ENCODE measurements at regions not wholly inside any gene's neighbourhood (a gene's known extent, or its start where the extent isn't known, plus 50 kb on each side); places are given as distances from the start of the nearest gene placed in this dataset.

GRCh38 chr18:29681578-29681977 is 1361.0 kb downstream of the DSC3 start:
- no peaks in the 10 kb centered on the region for H3K23me2 ChIP-seq (ENCODE audit: low read depth, low read length)
- POLR2A ChIA-PET (ENCODE audit: partially characterized antibody): no interaction called here
- H3K9me3 ChIP-seq (ENCODE audit: insufficient read depth in 2 of 2, low read depth in 1 of 2, low read length in 1 of 2): no peaks in the 10 kb centered on the region
- no peak overlapping the region for H2BK120ac ChIP-seq (replicated peaks; ENCODE audit: low read depth, low read length)
- H4K20me1 ChIP-seq (replicated peaks in 1 of 2; ENCODE audit: control insufficient read depth in 1 of 2, insufficient read depth in 2 of 2, low read length in 2 of 2): no peaks in the 10 kb centered on the region
- no peak overlapping the region for H3K18ac ChIP-seq (ENCODE audit: extremely low read depth, low read length)
- no peak overlapping the region for H2BK5ac ChIP-seq (ENCODE audit: low read depth, low read length)
- no peak overlapping the region for H2AFZ ChIP-seq (ENCODE audit: low read length)
- no peak overlapping the region for H3K4ac ChIP-seq (replicated peaks; ENCODE audit: insufficient read length, low read depth, low read length)
- DNase-seq (ENCODE audit: low read depth in 1 of 2, low spot score in 2 of 2) (no peak), FAIRE-seq (no peak)
- no peak overlapping the region for H3K9ac ChIP-seq (replicated peaks in 1 of 4; ENCODE audit: extremely low read depth in 1 of 4, low read depth in 3 of 4, low read length in 3 of 4)
- H3K4me2 ChIP-seq (ENCODE audit: insufficient read depth in 1 of 2, low read depth in 2 of 2, low read length in 2 of 2): no peak overlapping the region
- no peak overlapping the region for H2BK20ac ChIP-seq (ENCODE audit: low read length)
- no peak overlapping the region for H4K91ac ChIP-seq (replicated peaks; ENCODE audit: insufficient read length, low read length)
- no peak overlapping the region for H3K4me3 ChIP-seq (ENCODE audit: extremely low read depth in 1 of 4, insufficient read depth in 2 of 4, low read depth in 3 of 4, low read length in 4 of 4)
- no peak overlapping the region for H3K23ac ChIP-seq (ENCODE audit: insufficient read length)
- no peaks in the 10 kb centered on the region for H3K36me3 ChIP-seq (ENCODE audit: control insufficient read depth in 2 of 4, insufficient read depth in 4 of 4, low read length in 3 of 4)
- H3K27ac ChIP-seq (ENCODE audit: low read depth, low read length): no peak overlapping the region
- no peaks in the 10 kb centered on the region for H3K27me3 ChIP-seq (replicated peaks in 1 of 4; ENCODE audit: control insufficient read depth in 3 of 4, extremely low read depth in 1 of 4, insufficient read depth in 3 of 4, low read length in 3 of 4)
- H3K79me1 ChIP-seq (ENCODE audit: low read depth, low read length): no peaks in the 10 kb centered on the region
- no peak overlapping the region for H2BK15ac ChIP-seq (ENCODE audit: low read length)
- no peak overlapping the region for H3K56ac ChIP-seq (replicated peaks; ENCODE audit: insufficient read length, low read depth, low read length)
- H4K8ac ChIP-seq (ENCODE audit: extremely low read depth, insufficient read depth, low read length): no peak overlapping the region
- no peak overlapping the region for H4K5ac ChIP-seq (ENCODE audit: insufficient read length, low read depth, low read length)
- H3K79me2 ChIP-seq (ENCODE audit: control insufficient read depth in 1 of 2, insufficient read depth in 2 of 2, low read length in 2 of 2): no peaks in the 10 kb centered on the region
- H3K14ac ChIP-seq (ENCODE audit: insufficient read length): no peak overlapping the region
- 73% methylated on average over 4 of the region's 4 CpGs; no CpG with 5 or more reads in 1 of the 2 experiments for WGBS, 2 experiments (ENCODE audit: extremely low coverage in 1 of 2, insufficient coverage in 1 of 2, insufficient read length in 1 of 2, insufficient replicate concordance in 2 of 2, low coverage in 1 of 2, low lambda C conversion rate in 2 of 2, missing lambda C conversion rate in 1 of 2)
- CTCF ChIA-PET (ENCODE audit: partially characterized antibody): no interaction called here
- H2BK12ac ChIP-seq (ENCODE audit: low read depth, low read length): no peak overlapping the region; the same call in 1 of the 2 replicates
- H3K4me1 ChIP-seq (replicated peaks in 1 of 4; ENCODE audit: control insufficient read depth in 3 of 4, insufficient read depth in 4 of 4, low read length in 3 of 4): no peaks in the 10 kb centered on the region
- H2AK5ac ChIP-seq (ENCODE audit: low read depth, low read length): no peak overlapping the region
- no peak for TF ChIP-seq EGR1 (IDR thresholded peaks at IDR 0.05; ENCODE audit: borderline replicate concordance, low read depth, low read length)
- no peak for TF ChIP-seq TBP (IDR thresholded peaks at IDR 0.05; ENCODE audit: low read depth, low read length)
- TF ChIP-seq RBBP5 (IDR thresholded peaks at IDR 0.05; ENCODE audit: borderline replicate concordance, low read depth, low read length): no peak
- TF ChIP-seq SIX5 (IDR thresholded peaks at IDR 0.05; ENCODE audit: low read depth, low read length): no peak
- TF ChIP-seq CBX5 (IDR thresholded peaks at IDR 0.05; ENCODE audit: low read depth, low read length): no peak
- TF ChIP-seq KDM1A (IDR thresholded peaks at IDR 0.05; ENCODE audit: borderline replicate concordance, low read length): no peak
- TF ChIP-seq CEBPB (IDR thresholded peaks at IDR 0.05; ENCODE audit: low read depth, low read length): no peak
- no peak for TF ChIP-seq USF2 (IDR thresholded peaks at IDR 0.05; ENCODE audit: low read length)
- no peak for TF ChIP-seq POLR2AphosphoS5 (IDR thresholded peaks at IDR 0.05; ENCODE audit: low read depth, low read length)
- TF ChIP-seq HDAC2 (IDR thresholded peaks at IDR 0.05; ENCODE audit: borderline replicate concordance in 1 of 2, low read depth in 2 of 2, low read length in 2 of 2): no peak
- no peak for TF ChIP-seq SP2 (IDR thresholded peaks at IDR 0.05; ENCODE audit: low read length)
- no peak for TF ChIP-seq BCL11A (IDR thresholded peaks at IDR 0.05; ENCODE audit: low read depth in 2 of 2, low read length in 2 of 2)
- TF ChIP-seq BACH1 (IDR thresholded peaks at IDR 0.05; ENCODE audit: low read length): no peak
- TF ChIP-seq POLR2A (IDR thresholded peaks at IDR 0.05; ENCODE audit: control extremely low read depth in 1 of 2, low read depth in 2 of 2, low read length in 2 of 2): no peak
- TF ChIP-seq SP4 (IDR thresholded peaks at IDR 0.05; ENCODE audit: low read length): no peak
- no peak for TF ChIP-seq TAF7 (optimal IDR thresholded peaks at IDR 0.05; ENCODE audit: borderline replicate concordance, low read depth, low read length)
